HG02571 (cell line): ENCODE measurements at regions not wholly inside any gene's neighbourhood (a gene's known extent, or its start where the extent isn't known, plus 50 kb on each side); places are given as distances from the start of the nearest gene placed in this dataset.

ENCODE experiments used
- ATAC-seq: cut with Tn5 transposase; IDR thresholded peaks from one replicate; pipeline ENCODE4 v1.9.1; 2021; ENCODE audit warnings: mild to moderate bottlenecking, moderate library complexity; ENCODE audit not compliant: unreplicated experiment

- ATAC-seq: no peak
Measured at GRCh38 chr4:54359919-54360650, 131.0 kb downstream of the PDGFRA start.

- ATAC-seq: no peak
Measured at GRCh38 chr4:54363037-54363436, 133.9 kb downstream of the PDGFRA start.

- no peak for ATAC-seq
Measured at GRCh38 chr4:54365691-54366090, 136.6 kb downstream of the PDGFRA start.

- ATAC-seq: no peak
Measured at GRCh38 chr4:54367059-54367458, 138.0 kb downstream of the PDGFRA start.

- ATAC-seq: no peak
Measured at GRCh38 chr4:54368281-54369265, 139.5 kb downstream of the PDGFRA start.

- no peak for ATAC-seq
Measured at GRCh38 chr4:54371173-54371572, 142.1 kb downstream of the PDGFRA start.

- ATAC-seq: no peak
Measured at GRCh38 chr4:54372951-54373350, 143.9 kb downstream of the PDGFRA start.

GRCh38 chr4:54373718-54374210 is 144.7 kb downstream of the PDGFRA start:
- no peak for ATAC-seq

- ATAC-seq: no peak
Measured at GRCh38 chr4:54378461-54378860, 149.4 kb downstream of the PDGFRA start.

- ATAC-seq: no peak
Measured at GRCh38 chr4:54384152-54384551, 155.1 kb downstream of the PDGFRA start.

GRCh38 chr4:54384563-54384962 is 155.5 kb downstream of the PDGFRA start:
- no peak for ATAC-seq

- ATAC-seq: no peak
Measured at GRCh38 chr4:54386042-54386669, 157.1 kb downstream of the PDGFRA start.

GRCh38 chr4:54386693-54387092 is 157.6 kb downstream of the PDGFRA start:
- no peak for ATAC-seq

- no peak for ATAC-seq
Measured at GRCh38 chr4:54390670-54391069, 161.6 kb downstream of the PDGFRA start.

GRCh38 chr4:54391104-54391503 is 162.0 kb downstream of the PDGFRA start:
- no peak for ATAC-seq

- ATAC-seq: no peak
Measured at GRCh38 chr4:54392479-54392878, 163.4 kb downstream of the PDGFRA start.

GRCh38 chr4:54393243-54393642 is 164.2 kb downstream of the PDGFRA start:
- ATAC-seq: no peak

- no peak for ATAC-seq
Measured at GRCh38 chr4:54395013-54395527, 166.0 kb downstream of the PDGFRA start.

GRCh38 chr4:54400188-54400587 is 171.1 kb downstream of the PDGFRA start:
- ATAC-seq: no peak

- no peak for ATAC-seq
Measured at GRCh38 chr4:54400802-54401201, 171.7 kb downstream of the PDGFRA start.

GRCh38 chr4:54402880-54403480 is 173.9 kb downstream of the PDGFRA start:
- ATAC-seq: no peak
